GM21381 (cell line): ENCODE measurements at regions not wholly inside any gene's neighbourhood (a gene's known extent, or its start where the extent isn't known, plus 50 kb on each side); places are given as distances from the start of the nearest gene placed in this dataset.

Source experiments
- ATAC-seq: cut with Tn5 transposase; IDR thresholded peaks from one replicate; pipeline ENCODE4 v1.9.1; 2021; ENCODE audit warnings: mild to moderate bottlenecking, moderate library complexity; ENCODE audit not compliant: unreplicated experiment

GRCh38 chr2:155696571-155696970 is 636.0 kb downstream of the NR4A2 start:
- ATAC-seq = no peak

DNA sequence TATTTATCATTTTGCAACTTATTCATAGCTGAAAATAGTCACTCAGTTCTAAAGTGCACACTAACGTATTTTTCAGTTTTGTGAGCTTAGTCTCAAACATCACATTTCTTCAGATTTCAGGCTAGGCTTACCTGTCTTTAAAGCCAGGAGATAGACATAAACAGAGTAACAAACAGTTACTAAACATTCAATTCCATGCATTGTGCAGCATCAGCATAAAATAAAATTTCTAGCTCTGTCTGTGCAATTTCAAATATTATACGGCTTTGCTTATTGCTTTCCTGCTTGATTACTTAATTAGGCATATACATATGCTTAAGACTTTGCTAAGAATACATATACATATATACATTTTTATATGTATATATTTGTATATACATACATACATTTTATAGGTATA is 637.0 kb downstream of the NR4A2 start:
- ATAC-seq = no peak

DNA sequence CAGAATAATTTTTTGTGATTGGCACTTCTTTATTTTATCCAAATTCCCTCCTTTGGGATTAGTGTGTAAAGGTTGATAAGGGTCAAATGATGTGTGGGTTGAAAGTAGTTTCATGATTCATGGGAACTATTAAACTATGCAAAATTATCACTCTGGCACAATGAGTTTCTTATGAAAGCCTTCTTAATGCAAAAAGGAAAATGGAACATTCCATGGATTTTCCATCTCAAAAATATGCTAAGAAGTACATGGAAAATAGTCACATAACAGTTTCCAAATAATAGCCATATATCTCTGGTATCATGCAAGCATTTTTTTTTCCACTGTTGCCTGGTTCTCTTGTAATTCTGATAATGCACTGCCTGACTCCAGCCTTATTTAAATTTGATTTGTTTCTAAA is 639.7 kb downstream of the NR4A2 start:
- no peak for ATAC-seq

GRCh38 chr2:155692106-155692505 is 640.4 kb downstream of the NR4A2 start:
- no peak for ATAC-seq

GRCh38 chr2:155690785-155691184 is 641.7 kb downstream of the NR4A2 start:
- ATAC-seq = peak; percentile 77

DNA sequence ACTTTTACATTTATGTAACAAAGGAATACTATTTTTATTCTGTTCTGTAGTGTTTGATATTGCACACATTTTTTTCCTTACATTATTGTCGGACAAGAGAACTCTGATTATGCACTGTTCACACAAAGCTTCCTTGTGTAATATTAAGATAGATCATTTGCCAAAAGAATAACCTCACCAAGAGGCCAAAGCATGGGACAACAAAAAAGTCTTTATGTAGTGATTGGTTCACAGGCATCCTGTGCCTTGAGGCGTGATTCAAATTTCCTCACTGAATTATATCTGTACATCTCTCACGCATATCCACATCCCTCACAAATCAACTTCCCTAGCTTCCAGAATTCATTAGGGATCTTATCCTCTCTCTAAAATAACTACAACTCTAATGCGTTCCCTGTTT is 642.7 kb downstream of the NR4A2 start:
- ATAC-seq = no peak

GRCh38 chr2:155687181-155687580 is 645.3 kb downstream of the NR4A2 start:
- no peak for ATAC-seq

- no peak for ATAC-seq
Measured at GRCh38 chr2:155679647-155680046, 652.9 kb downstream of the NR4A2 start.

DNA sequence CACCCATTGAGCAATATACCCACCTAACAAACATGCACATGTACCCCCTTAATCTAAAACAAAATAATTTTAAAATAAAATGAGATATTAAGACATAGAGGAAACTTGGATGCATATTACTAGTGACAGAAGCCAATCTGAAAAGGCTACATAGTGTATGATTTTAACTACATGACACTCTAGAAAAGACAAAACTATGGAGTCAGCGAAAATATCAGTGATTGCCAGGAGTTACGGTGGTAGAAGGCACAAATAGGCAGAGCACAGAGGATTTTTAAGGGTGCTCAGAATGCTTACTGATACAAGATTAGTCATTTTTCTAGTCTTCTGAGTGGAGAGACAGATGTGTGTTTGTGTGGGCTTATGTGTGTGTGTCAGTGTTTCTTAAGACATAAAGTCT is 656.6 kb downstream of the NR4A2 start:
- ATAC-seq = no peak

- no peak for ATAC-seq
Measured at GRCh38 chr2:155665704-155666103, 666.8 kb downstream of the NR4A2 start.

DNA sequence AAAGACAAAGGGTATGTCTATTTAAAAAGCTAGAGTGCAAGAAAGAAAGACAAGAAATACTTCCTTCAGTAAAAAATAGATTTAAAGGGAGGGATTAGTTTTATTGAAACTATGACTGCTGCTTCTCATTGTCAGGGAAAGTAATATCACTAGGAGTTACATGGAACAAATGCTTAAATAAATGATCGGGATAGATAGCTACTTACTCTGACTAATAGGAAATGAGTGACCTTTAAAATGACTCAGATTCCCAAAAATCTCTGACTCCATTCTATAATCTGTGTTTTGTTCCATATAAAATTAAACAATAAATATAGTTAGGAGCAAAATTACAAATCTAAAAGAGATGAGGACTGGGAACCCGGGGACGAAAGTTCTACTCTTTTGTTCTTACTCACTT is 669.3 kb downstream of the NR4A2 start:
- ATAC-seq = no peak

DNA sequence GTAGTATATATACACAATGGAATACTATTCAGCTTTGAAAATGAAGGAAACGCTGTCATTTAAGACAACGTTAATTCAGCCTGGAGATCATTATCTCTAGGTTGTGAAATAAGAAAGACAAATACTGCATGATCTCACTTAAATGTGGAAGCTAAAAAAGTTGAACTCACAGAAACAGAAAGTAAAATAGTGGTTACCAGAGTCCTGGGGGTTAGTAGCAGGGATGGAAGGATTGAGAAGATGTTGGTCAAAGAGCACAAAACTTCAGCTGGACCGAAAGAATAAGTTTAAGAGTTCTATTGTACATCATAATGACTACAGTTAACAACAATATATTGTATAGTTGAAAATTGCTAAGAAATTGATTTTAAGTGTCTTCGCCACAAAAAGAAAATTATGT is 670.3 kb downstream of the NR4A2 start:
- no peak for ATAC-seq

- no peak for ATAC-seq
Measured at GRCh38 chr2:155653176-155653575, 679.3 kb downstream of the NR4A2 start.

- no peak for ATAC-seq
Measured at GRCh38 chr2:155651851-155652250, 680.7 kb downstream of the NR4A2 start.

- ATAC-seq = no peak
Measured at GRCh38 chr2:155645791-155646190, 686.7 kb downstream of the NR4A2 start.

GRCh38 chr2:155643056-155643775 is 689.3 kb downstream of the NR4A2 start:
- ATAC-seq = no peak

- ATAC-seq = peak; percentile 60
Measured at GRCh38 chr2:155633887-155634570, 698.5 kb downstream of the NR4A2 start.

DNA sequence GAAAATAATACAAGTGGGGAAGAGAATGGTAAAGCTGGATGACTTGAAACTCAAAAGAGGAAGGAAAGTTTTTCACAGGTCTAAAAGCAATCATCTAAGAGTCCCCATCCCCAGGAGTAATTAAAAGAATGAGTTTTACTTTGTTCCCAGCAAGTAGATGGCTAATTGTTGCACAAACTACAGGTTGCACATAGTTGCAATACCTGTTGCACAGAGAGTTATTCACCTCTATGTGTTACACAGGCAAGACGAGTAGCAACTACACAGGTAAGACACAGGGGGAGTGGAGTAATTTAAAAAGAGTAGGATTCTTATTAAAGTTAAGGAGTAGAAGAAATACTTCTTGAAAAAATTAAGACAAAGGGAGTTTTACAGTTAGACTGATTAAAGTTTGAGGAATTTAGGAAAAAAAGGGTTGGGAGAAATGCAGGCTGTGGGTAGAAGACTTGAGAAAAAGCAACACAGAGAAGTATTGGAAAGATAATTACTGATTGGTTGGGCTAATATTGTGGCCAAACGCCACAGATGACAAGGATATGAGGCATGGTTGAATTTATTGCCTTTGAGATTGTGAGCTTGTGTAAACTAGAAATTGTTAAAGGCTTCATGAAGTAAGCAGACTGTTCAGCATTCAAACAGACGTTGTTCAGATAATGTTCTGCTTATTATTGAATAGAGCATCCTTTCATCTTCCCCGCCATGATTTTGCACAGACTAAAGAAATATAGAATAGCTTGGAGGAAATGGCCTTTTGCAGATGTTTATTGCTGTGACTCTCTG is 699.3 kb downstream of the NR4A2 start:
- ATAC-seq = no peak

- ATAC-seq = no peak
Measured at GRCh38 chr2:155630760-155631159, 701.8 kb downstream of the NR4A2 start.

DNA sequence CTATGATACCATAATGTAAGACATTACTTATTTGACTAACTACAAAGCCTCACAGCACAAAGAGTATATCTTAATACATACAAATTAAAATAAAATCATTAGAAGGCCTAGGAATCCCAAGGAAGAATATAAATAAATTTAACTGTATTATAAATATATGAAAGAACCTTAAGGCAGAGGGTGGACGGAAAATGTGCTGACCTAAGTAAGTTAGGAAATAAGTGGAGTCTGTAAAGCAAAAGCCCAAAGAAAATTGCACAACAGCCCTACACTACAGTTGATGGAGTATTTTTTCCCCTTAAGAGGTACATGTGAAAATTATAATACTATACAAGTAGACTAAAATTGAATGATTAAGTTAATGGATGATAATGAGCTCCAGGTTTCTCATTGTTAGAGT is 710.1 kb downstream of the NR4A2 start:
- ATAC-seq = no peak

DNA sequence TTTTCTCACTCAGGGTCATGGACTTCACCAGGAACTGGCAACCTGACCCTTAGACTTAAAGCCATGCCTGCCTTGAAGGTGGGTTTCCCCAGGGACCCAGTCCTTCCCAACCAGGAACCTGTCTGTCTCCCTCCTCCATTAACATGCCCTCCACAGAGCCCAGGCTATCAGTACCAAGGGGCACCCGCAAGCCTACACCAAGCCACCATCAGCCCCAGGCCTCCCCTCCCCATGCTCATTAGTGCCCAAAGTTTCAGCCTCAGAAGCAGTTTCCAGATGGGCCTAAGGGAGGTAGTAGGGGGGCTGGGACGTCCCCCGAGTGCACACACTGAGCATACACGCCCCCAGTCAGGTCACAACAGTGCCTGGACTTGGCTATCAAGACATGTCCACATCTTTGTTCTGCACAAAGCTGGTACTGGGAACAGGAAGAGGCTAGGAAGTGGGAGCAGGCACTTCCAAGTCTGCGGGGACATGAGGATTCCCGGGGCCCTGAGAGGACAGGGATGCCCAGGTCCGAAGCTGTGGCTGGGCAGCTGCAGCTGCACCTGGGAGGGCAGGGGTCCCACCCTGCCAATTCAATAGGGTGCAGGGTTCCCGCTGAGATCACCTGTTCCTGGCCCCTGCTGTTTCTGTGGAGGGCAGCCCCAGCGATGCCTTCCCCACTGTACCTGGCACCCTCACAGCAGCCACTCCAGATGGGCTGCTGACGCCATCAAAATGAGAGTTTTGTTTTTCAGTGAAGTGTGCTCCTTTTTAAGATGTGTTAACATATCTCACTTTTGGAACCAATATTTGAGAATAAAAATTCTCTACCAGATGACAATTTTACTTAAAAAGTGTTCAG is 731.4 kb downstream of the NR4A2 start:
- no peak for ATAC-seq
